IMR-90 (cell line): ENCODE measurements at regions not wholly inside any gene's neighbourhood (a gene's known extent, or its start where the extent isn't known, plus 50 kb on each side); places are given as distances from the start of the nearest gene placed in this dataset.

Experiments used
- ATAC-seq: fragments of 200-7000 bp; cut with Tn5 transposase; 2 replicates; pipeline ENCODE4 v1.9.1; 2020; ENCODE audit warnings: low read depth, mild to moderate bottlenecking, moderate library complexity
- BruUV-seq: library from RNA; stranded (reverse); fragments of 400-500 nt; replicated peaks from 2 replicates; lab custom pipeline; 2021; lab: Mats Ljungman, UMichigan
- CTCF ChIA-PET: fragments of 300-600 bp; formaldehyde crosslinking; extraction: SDS; loops from one replicate; lab custom pipeline; 2021; ENCODE audit warnings: antibody characterized with exemption; lab: Yijun Ruan, JAX
- POLR2A ChIA-PET: fragments of 300-600 bp; sonication (Branson Sonifier 250); formaldehyde crosslinking; loops from one replicate; lab custom pipeline; 2022; ENCODE audit warnings: antibody characterized with exemption; ENCODE audit not compliant: unreplicated experiment; lab: Charles Lee
- DNase-seq: peaks from one replicate; pipeline ENCODE4 v3.0.0; 2013
- H2AFZ ChIP-seq: replicated peaks from 2 replicates; pipeline ENCODE3; 2013; ENCODE audit warnings: low read length, mild to moderate bottlenecking; ENCODE audit not compliant: poor library complexity
- H2AK5ac ChIP-seq: 2 replicates; pipeline ENCODE4 v1.6.1; 2013; ENCODE audit warnings: low read depth, low read length, inconsistent platforms
- H2AK9ac ChIP-seq: replicated peaks from 2 replicates; pipeline ENCODE3; 2013; ENCODE audit warnings: mild to moderate bottlenecking, low read depth, low read length, moderate library complexity; ENCODE audit not compliant: poor library complexity
- H2BK120ac ChIP-seq: 2 replicates; pipeline ENCODE4 v1.6.1; 2013; ENCODE audit warnings: low read depth, low read length, inconsistent platforms
- H2BK15ac ChIP-seq: 3 replicates; pipeline ENCODE4 v1.6.1; 2013; ENCODE audit warnings: low read depth, low read length, inconsistent platforms
- H2BK20ac ChIP-seq: 2 replicates; pipeline ENCODE4 v1.6.1; 2013; ENCODE audit warnings: low read depth, mild to moderate bottlenecking, inconsistent platforms, low read length, moderate library complexity
- H2BK5ac ChIP-seq: 2 replicates; pipeline ENCODE4 v1.6.1; 2013; ENCODE audit warnings: mild to moderate bottlenecking, low read depth, low read length, inconsistent platforms; ENCODE audit not compliant: poor library complexity, severe bottlenecking
- H3K14ac ChIP-seq: replicated peaks from 2 replicates; pipeline ENCODE4 v1.6.1; 2013; ENCODE audit warnings: low read depth, low read length, inconsistent platforms
- H3K18ac ChIP-seq: 2 replicates; pipeline ENCODE4 v1.6.1; 2013; ENCODE audit warnings: low read depth, low read length, control low read depth
- H3K23ac ChIP-seq: 2 replicates; pipeline ENCODE4 v1.6.1; 2013; ENCODE audit warnings: low read depth, low read length, inconsistent platforms
- H3K27ac ChIP-seq: 2 replicates; pipeline ENCODE4 v1.5.1; 2013; ENCODE audit warnings: mild to moderate bottlenecking, control low read depth, low read length; ENCODE audit not compliant: insufficient read depth
- H3K27me3 ChIP-seq: 2 replicates; pipeline ENCODE4 v1.6.1; 2013; ENCODE audit warnings: low read length; ENCODE audit not compliant: control insufficient read depth, insufficient read depth
- H3K36me3 ChIP-seq: 2 replicates; pipeline ENCODE4 v1.6.1; 2013; ENCODE audit warnings: low read length, mixed read lengths; ENCODE audit not compliant: control insufficient read depth, insufficient read depth
- H3K4ac ChIP-seq: 2 replicates; pipeline ENCODE4 v1.6.1; 2013; ENCODE audit warnings: low read depth, low read length, inconsistent platforms
- H3K4me1 ChIP-seq: 2 replicates; pipeline ENCODE4 v1.6.1; 2013; ENCODE audit warnings: low read length, mixed read lengths; ENCODE audit not compliant: control insufficient read depth, insufficient read depth
- H3K4me2 ChIP-seq: 2 replicates; pipeline ENCODE4 v1.6.1; 2013; ENCODE audit warnings: low read depth, mild to moderate bottlenecking, control low read depth, low read length, moderate library complexity
- H3K4me3 ChIP-seq: 2 replicates; pipeline ENCODE4 v1.5.1; 2013; ENCODE audit warnings: low read depth, mild to moderate bottlenecking, control low read depth, low read length, moderate library complexity; ENCODE audit not compliant: insufficient read depth
- H3K56ac ChIP-seq: 2 replicates; pipeline ENCODE4 v1.6.1; 2013; ENCODE audit warnings: low read length, inconsistent platforms; ENCODE audit not compliant: insufficient read depth; ENCODE audit errors: extremely low read depth
- H3K79me1 ChIP-seq, 2 experiments: 2 replicates each; pipeline ENCODE4 v1.6.1; 2013; ENCODE audit warnings: low read length in 2 of 2, inconsistent platforms in 1 of 2, low read depth in 1 of 2
- H3K9ac ChIP-seq: 2 replicates; pipeline ENCODE4 v1.6.1; 2013; ENCODE audit warnings: low read depth, low read length, control low read depth
- H3K9me1 ChIP-seq: 2 replicates; pipeline ENCODE4 v1.6.1; 2013; ENCODE audit warnings: low read length, inconsistent platforms; ENCODE audit not compliant: insufficient read depth
- H3K9me3 ChIP-seq: 2 replicates; pipeline ENCODE4 v1.6.1; 2013; ENCODE audit warnings: low read length; ENCODE audit not compliant: control insufficient read depth, insufficient read depth
- H4K20me1 ChIP-seq: 2 replicates; pipeline ENCODE4 v1.6.1; 2013; ENCODE audit warnings: low read length, inconsistent platforms; ENCODE audit not compliant: insufficient read depth
- H4K5ac ChIP-seq: 2 replicates; pipeline ENCODE4 v1.6.1; 2013; ENCODE audit warnings: mild to moderate bottlenecking, low read depth, low read length, control low read depth
- H4K8ac ChIP-seq, 2 experiments: 2 replicates each; pipeline ENCODE4 v1.6.1; 2013; ENCODE audit warnings: low read depth in 2 of 2, low read length in 2 of 2, control low read depth in 1 of 2, inconsistent platforms in 1 of 2
- H4K91ac ChIP-seq: 2 replicates; pipeline ENCODE4 v1.6.1; 2013; ENCODE audit warnings: low read depth, low read length, inconsistent platforms; ENCODE audit not compliant: insufficient read depth
- BHLHE40 ChIP-seq: fragments of 150-350 bp; IDR thresholded peaks from 2 replicates; pipeline ENCODE4 v1.6.1; 2016; ENCODE audit warnings: mild to moderate bottlenecking, low read depth, low read length
- CEBPB ChIP-seq: IDR thresholded peaks from 2 replicates; pipeline ENCODE4 v1.6.1; 2012; ENCODE audit warnings: low read depth, low read length, improper control_type of control experiment
- CHD1 ChIP-seq: IDR thresholded peaks from 2 replicates; pipeline ENCODE4 v1.6.1; 2012; ENCODE audit warnings: low read depth, low read length, improper control_type of control experiment
- CTCF ChIP-seq: conservative IDR thresholded peaks from 2 replicates; pipeline ENCODE4 v1.5.1; 2012; ENCODE audit warnings: mild to moderate bottlenecking, low read depth, low read length, improper control_type of control experiment
- ELK1 ChIP-seq: fragments of 150-350 bp; IDR thresholded peaks from 2 replicates; pipeline ENCODE4 v1.6.1; 2016; ENCODE audit warnings: low read depth, mild to moderate bottlenecking, low read length, moderate library complexity, borderline replicate concordance
- FOS ChIP-seq: fragments of 150-350 bp; IDR thresholded peaks from 2 replicates; pipeline ENCODE4 v1.6.1; 2016; ENCODE audit warnings: low read depth, low read length
- MAFK ChIP-seq: IDR thresholded peaks from 2 replicates; pipeline ENCODE4 v1.6.1; 2012; ENCODE audit warnings: low read depth, low read length, improper control_type of control experiment
- MAZ ChIP-seq: IDR thresholded peaks from 2 replicates; pipeline ENCODE4 v1.6.1; 2012; ENCODE audit warnings: low read depth, mild to moderate bottlenecking, low read length, improper control_type of control experiment, moderate library complexity, borderline replicate concordance
- MXI1 ChIP-seq: IDR thresholded peaks from 2 replicates; pipeline ENCODE4 v1.6.1; 2012; ENCODE audit warnings: low read depth, mild to moderate bottlenecking, low read length, moderate library complexity, borderline replicate concordance
- NFE2L2 ChIP-seq: fragments of 150-350 bp; IDR thresholded peaks from 2 replicates; pipeline ENCODE4 v1.6.1; 2016; ENCODE audit warnings: low read depth, mild to moderate bottlenecking, low read length
- POLR2A ChIP-seq: IDR thresholded peaks from 2 replicates; pipeline ENCODE4 v1.6.1; 2012; ENCODE audit warnings: mild to moderate bottlenecking, low read depth, low read length
- RAD21 ChIP-seq: IDR thresholded peaks from 2 replicates; pipeline ENCODE4 v1.6.1; 2012; ENCODE audit warnings: low read length, improper control_type of control experiment
- RCOR1 ChIP-seq: IDR thresholded peaks from 2 replicates; pipeline ENCODE4 v1.6.1; 2012; ENCODE audit warnings: mild to moderate bottlenecking, low read length, improper control_type of control experiment; ENCODE audit not compliant: insufficient replicate concordance
- RFX5 ChIP-seq: IDR thresholded peaks from 2 replicates; pipeline ENCODE4 v1.8.0; 2012; ENCODE audit warnings: low read depth, mild to moderate bottlenecking, low read length, moderate library complexity
- SMC3 ChIP-seq: fragments of 150-350 bp; IDR thresholded peaks from 2 replicates; pipeline ENCODE4 v1.6.1; 2016; ENCODE audit warnings: low read depth, mild to moderate bottlenecking, antibody characterized with exemption, low read length, moderate library complexity
- USF2 ChIP-seq: fragments of 150-350 bp; IDR thresholded peaks from 2 replicates; pipeline ENCODE4 v1.6.1; 2017; ENCODE audit warnings: mild to moderate bottlenecking, antibody characterized with exemption, low read length, low read depth
- WGBS, 2 experiments: methylation state at CpG; one replicate each; pipeline versions ENCODE4 v1.1.5 to v1.1.7; 2013; ENCODE audit warnings: missing lambda C conversion rate in 2 of 2; ENCODE audit not compliant: insufficient read length in 1 of 2; ENCODE audit errors: extremely low coverage in 2 of 2; 5-methylcytosine and 5-hydroxymethylcytosine counted together
- dilution Hi-C: fragments of 300-500 bp; cut with HindIII; formaldehyde crosslinking; loops from one replicate; pipeline ENCODE4 v1.14.3; 2018; ENCODE audit warnings: low sequenced_read_pairs; ENCODE audit not compliant: unreplicated experiment
- in situ Hi-C: fragments of 300-500 bp; cut with MboI; formaldehyde crosslinking; loops from 3 replicates; pipeline ENCODE4 v1.14.3; 2019; ENCODE audit warnings: low sequenced_read_pairs, inconsistent platforms, mixed read lengths
- intact Hi-C: fragments of 100-400 bp; cut with micrococcal nuclease; formaldehyde crosslinking; loops from 2 replicates; pipeline ENCODE4 v1.10.0; 2022

GRCh38 chr2:126795656-126796055 lies 103.0 kb upstream of the TEX51 start:
- H3K18ac ChIP-seq: no peak overlapping the region
- no peak for DNase-seq
- H2BK5ac ChIP-seq: no peak overlapping the region
- H2AFZ ChIP-seq: no peak overlapping the region
- no peaks in the 10 kb centered on the region for H3K79me1 ChIP-seq
- ChIA-PET CTCF (no interaction called here), POLR2A (no interaction called here)
- H3K4me2 ChIP-seq: no peak overlapping the region
- no peak overlapping the region for H3K9ac ChIP-seq
- no peak overlapping the region for H3K23ac ChIP-seq
- peaks cover 2% of the 10 kb centered on the region; the same call in 1 of the 2 replicates for H3K27me3 ChIP-seq
- intact Hi-C loops: no loop called here
- ATAC-seq: no peak
- H3K27ac ChIP-seq: no peak overlapping the region
- no peak overlapping the region for H2BK20ac ChIP-seq
- no peak overlapping the region for H3K4me3 ChIP-seq
- H3K56ac ChIP-seq: no peak overlapping the region
- no peaks in the 10 kb centered on the region for H3K9me3 ChIP-seq
- no peak overlapping the region for H2AK5ac ChIP-seq
- H2BK15ac ChIP-seq: no peak overlapping the region
- 45% methylated on average over 5 of the region's 8 CpGs; no CpG with 5 or more reads in 1 of the 2 experiments for whole genome bisulfite sequencing, 2 experiments
- H4K91ac ChIP-seq: no peak overlapping the region
- no TSS peak for BruUV-seq
- in situ Hi-C loops: no loop called here
- dilution Hi-C loops: no loop called here
- H4K5ac ChIP-seq: no peak overlapping the region
- no peak overlapping the region for H3K14ac ChIP-seq
- no peaks in the 10 kb centered on the region for H3K4me1 ChIP-seq
- no peak overlapping the region for H4K8ac ChIP-seq
- TF ChIP-seq MXI1 (no peak), MAFK (no peak), FOS (no peak), RAD21 (no peak), USF2 (no peak), CEBPB (no peak), CTCF (no peak), ELK1 (no peak), RFX5 (no peak), POLR2A (no peak), CHD1 (no peak), RCOR1 (no peak), SMC3 (no peak), MAZ (no peak), NFE2L2 (no peak), BHLHE40 (no peak)
- H2BK120ac ChIP-seq: no peak overlapping the region
- no peaks in the 10 kb centered on the region for H3K9me1 ChIP-seq
- no peaks in the 10 kb centered on the region for H3K36me3 ChIP-seq
- no peak overlapping the region for H3K4ac ChIP-seq
- no peaks in the 10 kb centered on the region for H4K20me1 ChIP-seq
- H2AK9ac ChIP-seq: no peak overlapping the region
